DND-41 (cell line): ENCODE measurements at regions not wholly inside any gene's neighbourhood (a gene's known extent, or its start where the extent isn't known, plus 50 kb on each side); places are given as distances from the start of the nearest gene placed in this dataset.

Experiments used
- ATAC-seq: fragments of 200-7000 bp; cut with Tn5 transposase; 3 replicates; pipeline ENCODE4 v1.9.1; 2021; ENCODE audit warnings: low read depth; ENCODE audit not compliant: insufficient read depth
- DNase-seq: peaks from one replicate; pipeline ENCODE4 v3.0.0-alpha.2; 2020
- H2AFZ ChIP-seq: 2 replicates; pipeline ENCODE4 v1.6.0; 2012; ENCODE audit warnings: low read depth, low read length
- H3K27ac ChIP-seq: 2 replicates; pipeline ENCODE4 v1.5.1; 2012; ENCODE audit warnings: low read length, inconsistent platforms
- H3K27me3 ChIP-seq: fragments of 200-600 bp; sonication (generic); 2 replicates; pipeline ENCODE4 v1.6.0; 2012; ENCODE audit warnings: low read length, mild to moderate bottlenecking, inconsistent platforms; ENCODE audit not compliant: insufficient read depth, poor library complexity
- H3K36me3 ChIP-seq: 2 replicates; pipeline ENCODE4 v1.5.1; 2012; ENCODE audit warnings: low read length, inconsistent platforms; ENCODE audit not compliant: insufficient read depth
- H3K4me1 ChIP-seq: 2 replicates; pipeline ENCODE4 v1.5.1; 2012; ENCODE audit warnings: mild to moderate bottlenecking, low read length; ENCODE audit not compliant: insufficient read depth
- H3K4me2 ChIP-seq: 2 replicates; pipeline ENCODE4 v1.6.0; 2012; ENCODE audit warnings: mild to moderate bottlenecking, moderate library complexity, low read length, inconsistent platforms; ENCODE audit not compliant: insufficient read depth
- H3K4me3 ChIP-seq, 2 experiments: fragments of 200-600 bp in 1 of 2; shearing (Covaris generic) in 1 of 2; 2 replicates each; pipeline ENCODE4 v1.5.1; 2012 to 2016; ENCODE audit warnings: inconsistent platforms in 2 of 2, low read length in 2 of 2, mild to moderate bottlenecking in 2 of 2, low read depth in 1 of 2, moderate library complexity in 1 of 2
- H3K79me2 ChIP-seq: 2 replicates; pipeline ENCODE4 v1.6.0; 2012; ENCODE audit warnings: low read length, inconsistent platforms; ENCODE audit not compliant: insufficient read depth
- H3K9ac ChIP-seq: 2 replicates; pipeline ENCODE4 v1.6.0; 2012; ENCODE audit warnings: low read depth, mild to moderate bottlenecking, inconsistent platforms, low read length, moderate library complexity
- H3K9me3 ChIP-seq: 2 replicates; pipeline ENCODE4 v1.5.1; 2012; ENCODE audit warnings: low read length, moderate library complexity, mild to moderate bottlenecking, inconsistent platforms; ENCODE audit not compliant: insufficient read depth, severe bottlenecking
- H4K20me1 ChIP-seq: 2 replicates; pipeline ENCODE4 v1.6.0; 2012; ENCODE audit warnings: low read length; ENCODE audit not compliant: insufficient read depth
- CTCF ChIP-seq: IDR thresholded peaks from 2 replicates; pipeline ENCODE4 v1.5.1; 2012; ENCODE audit warnings: borderline replicate concordance, low read length, moderate library complexity, mild to moderate bottlenecking; ENCODE audit not compliant: poor library complexity, severe bottlenecking; ENCODE audit errors: extremely low read depth
- EZH2 ChIP-seq: IDR thresholded peaks from 3 replicates; pipeline ENCODE4 v1.6.1; 2012; ENCODE audit warnings: borderline replicate concordance, low read depth, mild to moderate bottlenecking, moderate library complexity, low read length, inconsistent platforms; ENCODE audit not compliant: severe bottlenecking

GRCh38 chr7:46165276-46165675 is 244.2 kb upstream of the IGFBP3 start:
- Histone ChIP-seq H3K27ac (no peak overlapping the region), H3K27me3 (no peaks in the 10 kb centered on the region), H3K36me3 (no peaks in the 10 kb centered on the region), H3K9ac (no peak overlapping the region), H2AFZ (no peak overlapping the region), H3K9me3 (no peaks in the 10 kb centered on the region), H3K79me2 (no peaks in the 10 kb centered on the region), H3K4me1 (no peaks in the 10 kb centered on the region), H3K4me2 (no peak overlapping the region), H4K20me1 (no peaks in the 10 kb centered on the region), H3K4me3 (no peak overlapping the region)
- ATAC-seq = no peak
- TF ChIP-seq CTCF (no peak), EZH2 (no peak)
- no peak for DNase-seq

GRCh38 chr7:46164629-46165028 is 243.6 kb upstream of the IGFBP3 start:
- no peak overlapping the region for H3K9ac ChIP-seq

GRCh38 chr7:46163246-46163645 is 242.2 kb upstream of the IGFBP3 start:
- H3K9ac ChIP-seq = no peak overlapping the region

More at GRCh38 chr7:46164629-46165028, 243.6 kb upstream of the IGFBP3 start:
- Histone ChIP-seq H3K9me3 (no peaks in the 10 kb centered on the region), H3K79me2 (no peaks in the 10 kb centered on the region), H2AFZ (no peak overlapping the region), H3K4me1 (no peaks in the 10 kb centered on the region), H3K36me3 (no peaks in the 10 kb centered on the region), H3K4me2 (no peak overlapping the region), H4K20me1 (no peaks in the 10 kb centered on the region), H3K4me3 (no peak overlapping the region), H3K27ac (no peak overlapping the region), H3K27me3 (no peaks in the 10 kb centered on the region)
- ATAC-seq = no peak
- DNase-seq = no peak
- TF ChIP-seq EZH2 = no peak
- TF ChIP-seq CTCF = no peak

More at GRCh38 chr7:46163246-46163645, 242.2 kb upstream of the IGFBP3 start:
- TF ChIP-seq CTCF (no peak), EZH2 (no peak)
- H3K4me3 ChIP-seq = no peak overlapping the region
- no peak overlapping the region for H3K4me2 ChIP-seq
- H4K20me1 ChIP-seq = no peaks in the 10 kb centered on the region
- no peak overlapping the region for H3K27ac ChIP-seq
- no peaks in the 10 kb centered on the region for H3K36me3 ChIP-seq
- H3K9me3 ChIP-seq = no peaks in the 10 kb centered on the region
- H2AFZ ChIP-seq = no peak overlapping the region
- no peak for DNase-seq
- no peaks in the 10 kb centered on the region for H3K27me3 ChIP-seq
- ATAC-seq = no peak
- no peaks in the 10 kb centered on the region for H3K4me1 ChIP-seq
- no peaks in the 10 kb centered on the region for H3K79me2 ChIP-seq
